HT1080 (cell line): ENCODE measurements at regions not wholly inside any gene's neighbourhood (a gene's known extent, or its start where the extent isn't known, plus 50 kb on each side); places are given as distances from the start of the nearest gene placed in this dataset.

Experiments used
- DNase-seq: peaks from one replicate; pipeline ENCODE4 v3.0.0-alpha.2; 2015; ENCODE audit warnings: low read depth

DNA sequence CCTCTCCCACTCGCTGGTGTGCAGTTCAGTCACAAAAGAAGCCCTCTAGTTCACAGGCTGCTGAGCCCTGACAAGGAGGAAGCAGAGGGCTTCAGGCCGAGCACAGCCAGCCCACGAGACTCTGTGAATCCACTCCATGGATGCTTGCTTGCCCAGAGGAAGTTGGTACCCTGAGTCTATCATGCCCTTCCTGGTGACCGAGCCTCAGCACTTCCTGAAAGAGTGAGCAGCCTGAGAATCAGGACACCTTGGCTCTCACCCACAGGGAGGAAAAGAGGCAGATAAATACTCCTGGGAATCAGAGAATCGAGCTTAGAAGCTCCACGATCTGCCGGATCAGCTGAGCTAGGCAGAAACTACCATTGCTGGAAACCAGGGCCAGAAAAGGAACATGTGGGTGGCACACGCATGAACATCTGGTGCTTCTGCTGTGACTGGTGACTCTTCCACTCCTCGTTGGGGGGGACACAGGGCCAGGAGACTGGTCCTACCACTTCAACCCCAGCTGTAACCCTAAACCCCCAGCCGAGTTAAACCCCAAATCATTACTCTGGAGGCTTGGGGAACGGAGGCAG, 376.3 kb upstream of the CAMK1G start:
- DNase-seq: no peak

DNA sequence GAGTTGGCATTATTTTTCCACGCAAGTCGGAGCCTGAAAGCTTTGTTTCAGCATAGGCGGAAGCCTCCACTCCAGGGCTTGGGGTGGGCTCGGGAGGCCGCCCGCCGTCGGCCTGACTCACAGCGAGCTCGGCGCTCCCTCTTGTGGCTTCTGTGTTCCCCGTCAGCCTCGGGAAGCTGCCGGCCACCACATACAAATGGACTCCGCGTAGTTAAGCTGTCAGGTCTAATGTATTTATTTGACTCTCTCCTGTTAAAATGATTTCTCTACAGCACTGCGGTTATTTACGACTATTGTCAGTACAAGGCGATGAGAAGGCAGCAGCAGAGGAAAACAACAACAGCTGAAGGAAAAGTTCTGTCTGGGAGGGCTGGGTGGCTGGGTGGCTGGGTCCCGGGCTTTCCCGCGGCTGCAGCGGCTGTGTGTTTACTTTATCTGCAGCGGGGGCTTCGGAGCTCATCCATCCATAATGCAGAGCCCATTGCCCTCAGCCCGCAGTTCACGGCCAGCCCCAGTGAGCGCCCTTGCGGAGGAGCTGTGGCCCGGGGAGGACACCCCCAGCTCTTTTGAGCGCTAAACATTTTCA, 375.7 kb upstream of the CAMK1G start:
- DNase-seq: peak; percentile 76

DNA sequence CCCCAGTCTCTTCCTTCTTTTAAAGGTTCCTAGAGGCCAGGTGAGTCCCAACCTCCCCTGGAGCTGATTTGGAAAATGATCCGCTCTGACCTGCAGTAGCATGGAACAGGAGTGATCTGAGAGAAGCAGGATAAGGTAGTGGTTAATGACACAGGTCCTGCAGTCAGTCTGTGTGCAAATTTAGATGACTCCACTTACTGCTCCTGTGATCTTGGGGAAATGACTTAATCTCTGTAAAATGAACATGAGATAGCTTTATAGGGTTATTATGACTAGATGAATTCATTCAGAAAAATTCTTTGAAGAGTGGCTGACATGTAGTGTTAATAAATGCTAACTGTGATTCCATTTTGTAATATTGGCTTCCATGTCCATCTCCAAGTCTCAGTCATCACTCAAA, 374.9 kb upstream of the CAMK1G start:
- peak; percentile 60 for DNase-seq

DNA sequence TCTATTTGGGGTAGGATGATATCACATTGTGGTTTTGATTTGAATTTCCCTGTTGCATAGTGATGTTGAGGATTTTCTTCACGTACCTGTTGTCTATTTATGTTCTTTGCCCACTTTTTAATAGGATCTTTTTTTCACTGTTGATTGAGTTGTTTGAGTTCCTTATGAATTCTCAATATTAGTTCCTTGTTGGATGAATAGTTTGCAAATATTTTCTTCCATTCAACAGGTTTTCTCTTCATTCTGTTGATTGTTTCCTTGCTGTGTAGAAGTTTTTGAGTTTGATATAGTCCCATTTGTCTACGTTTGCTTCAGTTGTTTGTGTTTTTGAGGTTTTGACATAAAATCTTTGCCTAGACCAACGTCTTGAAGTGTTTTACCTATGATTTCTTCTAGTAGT, 369.5 kb upstream of the CAMK1G start:
- no peak for DNase-seq

DNA sequence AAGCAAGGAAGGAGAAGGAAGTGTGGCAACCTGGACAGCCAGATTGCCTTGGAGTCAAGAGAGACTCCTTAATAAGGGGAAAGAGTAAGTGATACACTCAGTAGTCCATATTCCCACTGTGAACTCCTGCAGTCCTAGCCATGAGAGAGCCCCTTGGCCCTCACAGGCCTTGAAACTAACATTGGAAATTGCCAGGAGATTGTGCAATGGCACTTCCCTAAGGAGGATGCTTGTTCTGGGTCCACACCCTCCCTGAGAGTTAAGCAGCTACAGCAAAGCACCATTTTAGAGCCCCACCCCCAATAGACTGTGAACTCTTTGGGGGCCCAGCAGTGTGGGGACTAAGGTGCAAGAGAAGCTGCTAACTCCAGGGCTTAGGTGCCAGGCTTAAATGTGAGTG, 367.7 kb upstream of the CAMK1G start:
- no peak for DNase-seq

DNA sequence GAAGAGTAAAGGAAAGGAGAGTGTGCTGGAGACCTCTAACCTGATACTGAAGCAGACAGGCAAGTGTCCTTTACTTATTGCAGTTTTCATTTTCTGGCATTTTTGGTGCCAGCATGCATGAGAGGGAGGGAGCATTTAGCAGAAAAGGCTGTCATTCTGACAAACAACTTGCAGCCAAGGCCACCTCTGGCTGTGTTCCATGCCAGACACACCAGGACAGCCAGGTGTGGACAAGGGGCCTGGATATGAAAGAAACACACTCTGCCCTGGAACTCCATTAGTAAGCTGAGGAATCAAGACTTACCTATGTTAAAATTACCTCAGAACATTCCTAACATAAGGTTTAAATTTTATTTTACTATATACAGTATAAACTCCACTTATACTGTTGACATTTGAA, 365.4 kb upstream of the CAMK1G start:
- no peak for DNase-seq

DNA sequence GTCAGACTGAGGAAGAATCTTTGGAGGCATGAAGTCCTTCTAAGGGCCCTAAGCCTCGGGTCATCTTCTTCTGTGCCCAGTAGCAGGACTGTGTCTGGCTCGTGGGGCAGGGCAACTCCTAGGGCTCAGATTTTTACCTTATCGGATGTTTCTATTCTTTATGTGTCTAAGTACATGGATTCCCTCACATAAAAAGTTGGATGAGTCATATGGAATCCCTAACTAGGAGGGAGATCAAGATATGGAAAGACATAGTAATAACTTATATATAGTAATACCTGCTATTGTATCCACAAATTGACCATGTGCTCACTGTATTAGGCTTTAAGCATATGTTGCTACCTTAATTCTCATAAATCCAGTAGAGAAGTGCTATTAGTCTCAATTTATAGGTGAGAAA, 364.5 kb upstream of the CAMK1G start:
- DNase-seq: no peak

DNA sequence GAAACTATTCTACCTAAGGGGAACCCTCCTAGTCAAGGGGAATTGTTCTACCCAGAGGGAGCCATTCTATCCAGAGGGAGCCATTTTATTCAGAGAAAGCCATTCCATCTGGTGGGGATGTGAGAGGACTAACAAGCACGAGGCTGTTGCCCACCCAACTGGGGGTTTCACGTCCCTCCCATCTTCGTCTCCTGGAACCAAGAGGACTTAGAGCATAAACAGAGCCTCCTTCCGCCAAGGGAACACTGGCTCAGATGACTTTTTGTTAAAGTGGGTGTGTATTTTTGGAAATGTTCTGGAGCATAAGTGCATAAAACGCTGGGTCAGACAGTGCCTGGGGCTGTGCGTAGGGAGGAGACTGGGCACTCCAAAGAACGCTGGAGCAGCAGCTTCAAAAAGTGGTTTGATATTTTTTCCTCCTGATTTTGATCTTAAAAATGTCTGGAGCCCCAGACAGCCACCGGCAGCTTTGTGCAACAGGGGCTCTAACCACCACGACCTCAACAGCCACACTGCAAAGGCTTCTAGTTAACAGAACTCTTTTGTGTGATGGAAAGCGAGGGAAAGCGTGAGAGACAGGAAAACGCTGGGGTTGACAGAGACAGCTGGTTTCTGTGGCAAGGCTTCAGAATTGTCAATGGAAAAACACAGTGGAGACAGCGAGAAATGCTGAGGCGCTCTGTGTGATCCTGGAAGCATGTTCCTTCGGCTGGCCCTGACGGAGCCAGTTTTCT, 363.6 kb upstream of the CAMK1G start:
- no peak for DNase-seq

DNA sequence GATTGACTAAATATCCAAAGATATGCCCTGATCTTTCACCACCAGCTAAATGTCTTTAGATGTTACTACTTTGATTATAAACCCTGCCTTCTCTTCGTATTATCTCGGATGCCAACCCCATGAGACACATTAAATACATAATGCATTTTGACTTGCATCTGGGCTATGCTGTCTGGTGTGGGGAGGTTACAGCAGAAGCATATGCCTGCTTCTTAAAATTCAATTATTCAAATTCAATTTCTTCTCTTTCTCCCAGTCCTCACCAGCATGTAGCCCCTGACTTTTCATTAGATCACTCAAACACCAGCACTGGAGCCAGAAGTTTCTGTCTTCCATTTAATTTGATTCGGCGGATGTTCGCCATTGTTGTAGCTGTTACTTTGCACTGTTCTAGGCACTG, 360.7 kb upstream of the CAMK1G start:
- no peak for DNase-seq

DNA sequence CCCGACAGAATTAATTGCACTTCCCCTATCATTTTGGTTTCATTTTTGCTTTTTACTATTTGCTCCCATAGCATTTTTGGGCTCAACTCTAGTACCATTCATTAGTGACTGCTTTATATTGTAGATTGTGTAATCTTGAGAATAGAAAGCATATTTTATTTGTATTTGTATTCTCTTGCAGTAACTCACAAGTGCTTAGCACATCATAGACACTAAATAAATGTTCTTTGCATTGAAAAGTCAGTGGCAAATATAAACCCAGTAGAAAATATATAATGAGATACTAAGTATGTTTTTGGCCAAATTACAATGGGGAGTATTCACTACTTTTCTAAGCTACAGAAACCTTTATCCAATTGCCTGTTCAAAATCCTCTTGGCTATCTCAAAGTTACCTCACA, 359.7 kb upstream of the CAMK1G start:
- no peak for DNase-seq

DNA sequence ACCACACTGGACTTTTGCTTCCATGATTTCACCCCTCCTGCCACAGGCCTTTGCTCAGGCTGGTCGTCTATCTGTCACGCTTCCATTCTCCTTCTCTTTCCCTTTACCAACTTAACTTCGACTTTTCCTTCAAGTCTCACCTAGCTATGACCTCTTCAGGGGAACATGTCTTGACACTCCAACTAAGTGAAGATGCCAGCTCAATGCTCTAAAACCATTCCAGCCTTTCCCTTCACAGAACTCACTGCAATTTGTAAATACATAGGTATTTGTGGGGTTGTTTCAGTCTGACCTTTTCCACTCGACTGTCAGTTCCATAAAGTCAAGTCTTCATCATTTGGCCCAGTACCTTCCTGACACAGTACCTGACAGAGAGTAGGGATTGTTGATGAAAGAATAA, 358.6 kb upstream of the CAMK1G start:
- no peak for DNase-seq

DNA sequence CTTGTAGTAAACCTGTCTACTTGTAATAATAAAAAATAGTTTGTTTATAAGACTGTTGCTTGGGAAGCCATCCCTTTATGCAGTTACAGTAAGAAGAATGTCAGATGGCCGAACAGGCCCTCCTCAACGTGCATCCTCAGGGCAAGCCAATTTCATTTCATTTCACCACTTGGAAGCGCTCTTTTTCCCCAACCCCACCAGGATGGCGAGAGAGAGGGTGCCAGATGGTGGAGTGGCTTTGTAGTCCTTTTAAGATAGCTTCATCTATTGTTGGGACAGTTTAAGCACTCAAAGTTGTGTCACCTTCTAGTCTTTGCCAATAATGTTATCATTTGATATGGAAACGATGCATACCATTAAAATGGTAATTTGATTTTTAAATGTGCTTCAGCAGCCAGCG, 356.3 kb upstream of the CAMK1G start:
- DNase-seq: no peak

DNA sequence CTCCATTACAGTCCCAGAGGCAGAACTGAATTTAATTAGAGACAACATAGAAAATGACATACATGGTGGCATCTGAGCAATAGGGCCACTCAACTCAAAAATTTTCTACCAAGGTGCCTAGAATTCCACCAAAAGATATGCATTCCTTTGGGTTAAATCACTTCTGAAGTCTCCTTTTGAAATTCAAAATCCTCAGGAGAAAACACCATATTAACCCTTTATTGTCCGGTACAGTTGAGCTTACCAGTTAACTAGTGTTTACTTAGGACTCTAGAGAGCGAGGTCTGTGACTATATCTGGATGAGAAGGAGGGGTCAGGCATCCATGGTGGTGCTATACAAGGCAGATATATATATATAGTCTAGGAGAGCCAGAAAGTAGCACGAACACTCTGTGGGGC, 355.6 kb upstream of the CAMK1G start:
- no peak for DNase-seq

DNA sequence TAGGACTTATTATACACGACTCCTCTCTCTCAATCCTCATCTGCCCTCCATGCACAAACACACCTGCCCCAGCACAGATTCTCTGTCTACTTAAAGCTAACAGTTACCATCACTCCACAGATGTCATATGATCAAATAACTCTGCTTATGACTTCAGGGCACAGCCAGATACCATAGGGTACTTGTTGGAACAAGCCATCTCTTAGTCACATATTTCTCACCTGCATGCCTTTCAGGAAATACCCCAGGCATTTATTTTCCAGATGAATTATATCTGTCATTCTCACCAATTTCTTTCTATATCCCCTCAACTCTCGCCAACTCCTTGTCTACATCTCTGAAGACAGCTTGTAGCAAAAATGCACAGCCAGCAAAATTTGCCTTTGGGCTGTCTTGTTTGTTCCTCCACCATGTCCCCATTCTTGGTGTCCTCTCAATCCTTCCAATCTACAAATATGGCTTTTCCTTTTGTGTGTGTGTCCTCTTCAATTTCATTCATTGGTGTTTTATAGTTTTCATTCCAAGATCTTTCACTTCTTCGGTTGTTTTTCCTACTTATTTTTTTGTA, 353.9 kb upstream of the CAMK1G start:
- no peak for DNase-seq

DNA sequence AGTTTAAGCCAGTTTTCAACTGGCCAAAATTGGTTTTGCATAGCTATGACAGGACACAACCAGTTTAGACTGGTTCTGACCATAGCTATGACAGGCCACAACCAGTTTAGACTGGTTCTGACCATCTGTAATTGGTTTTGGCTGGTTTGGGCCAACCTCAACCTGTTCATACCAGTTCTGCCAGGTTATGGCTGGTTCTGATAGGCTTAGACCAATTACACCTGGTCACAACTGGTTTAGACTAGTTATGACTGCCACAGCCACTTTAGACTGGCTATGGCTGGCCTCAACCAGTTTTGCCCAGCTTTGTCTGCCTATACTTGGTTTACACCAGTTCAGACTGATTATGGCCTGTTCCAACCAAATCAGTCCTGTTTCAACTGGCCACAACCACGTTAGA, 353.2 kb upstream of the CAMK1G start:
- no peak for DNase-seq

DNA sequence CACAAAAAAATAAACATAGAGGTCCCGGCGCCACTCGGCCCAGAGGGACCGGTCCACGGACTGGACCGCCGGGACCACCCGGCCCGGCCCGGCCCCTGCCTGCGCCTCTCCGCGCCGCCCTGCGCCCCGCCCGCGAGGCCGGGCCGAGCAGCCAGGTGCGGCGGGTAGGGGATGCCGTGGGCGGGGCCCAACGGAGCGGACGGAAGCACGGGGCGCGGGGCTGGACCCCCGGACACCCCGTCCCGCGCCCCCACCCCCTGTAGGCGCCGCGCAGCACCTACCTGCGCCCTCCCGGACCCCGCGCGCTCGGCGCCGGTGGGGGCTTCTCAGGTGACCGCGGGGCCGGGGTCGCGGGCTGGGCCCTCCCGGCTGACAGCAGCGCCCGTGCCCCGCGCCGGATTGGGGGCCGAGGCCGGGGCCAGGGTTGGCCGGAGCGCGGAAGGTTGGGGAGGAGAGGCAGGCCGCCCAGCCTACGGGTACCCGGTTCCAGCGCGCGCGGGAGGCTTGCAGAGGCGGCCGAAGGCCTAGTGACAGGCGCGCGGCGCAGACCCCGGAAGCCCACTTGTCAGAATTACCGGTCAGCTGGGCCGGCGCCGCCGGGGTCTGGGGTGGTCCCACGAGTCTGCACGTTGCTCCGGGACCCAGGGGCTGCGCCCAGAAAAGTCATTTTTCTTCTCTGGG, 351.9 kb upstream of the CAMK1G start:
- no peak for DNase-seq

DNA sequence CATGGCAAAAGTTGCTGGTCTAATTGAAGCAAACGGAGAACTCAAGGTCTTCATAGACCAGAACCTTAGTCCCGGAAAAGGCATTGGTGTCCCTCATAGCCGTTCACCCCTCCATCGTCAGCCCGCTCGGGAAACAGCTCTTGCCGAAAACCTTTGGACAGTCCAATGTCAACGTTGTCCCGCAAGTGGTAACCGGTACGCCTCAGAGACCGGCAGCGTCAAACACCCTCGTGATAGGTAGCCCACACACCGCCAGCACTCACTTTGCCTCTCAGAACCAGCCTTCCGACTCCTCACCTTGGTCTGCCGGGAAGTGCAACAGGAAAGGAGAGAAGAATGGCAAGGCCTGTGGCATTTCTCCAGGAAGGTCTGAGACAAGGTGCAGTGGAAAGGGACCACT, 351.3 kb upstream of the CAMK1G start:
- DNase-seq: no peak

DNA sequence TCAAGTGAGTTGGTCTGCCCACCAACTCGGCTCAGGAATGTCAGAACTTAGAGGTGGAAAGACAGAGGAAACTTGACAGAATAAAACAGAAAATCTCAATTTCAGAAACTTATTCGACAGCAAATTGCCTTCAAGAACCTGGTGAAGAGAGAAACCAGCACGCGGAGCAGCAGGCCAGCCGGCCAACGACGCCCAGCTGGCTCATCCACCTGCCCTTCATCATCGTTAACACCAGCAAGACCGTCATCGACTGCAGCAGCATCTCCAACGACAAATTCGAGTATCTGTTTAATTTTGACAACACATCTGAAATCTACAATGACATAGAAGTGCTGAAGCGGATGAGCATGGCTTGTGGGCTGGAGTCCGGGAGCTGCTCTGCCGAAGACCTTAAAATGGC, 350.8 kb upstream of the CAMK1G start:
- DNase-seq: no peak

DNA sequence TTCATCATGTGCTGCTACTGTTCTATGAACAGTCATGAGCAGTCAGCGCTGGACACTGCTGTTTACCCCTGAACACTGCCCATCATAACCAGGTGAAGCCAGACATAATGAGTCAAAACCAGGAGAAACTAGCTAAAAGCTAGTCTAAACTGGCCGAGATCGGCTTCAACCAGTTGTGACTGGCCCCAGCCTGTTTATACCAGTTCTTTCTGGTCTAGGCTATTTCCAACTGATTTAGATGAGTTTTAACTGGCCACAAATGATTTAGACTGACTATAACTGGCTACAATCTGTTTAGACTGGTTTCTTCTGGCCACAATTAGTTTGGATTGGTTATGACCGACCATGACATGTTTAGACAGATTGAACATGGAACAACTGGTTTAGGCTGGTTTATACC, 348.3 kb upstream of the CAMK1G start:
- no peak for DNase-seq

DNA sequence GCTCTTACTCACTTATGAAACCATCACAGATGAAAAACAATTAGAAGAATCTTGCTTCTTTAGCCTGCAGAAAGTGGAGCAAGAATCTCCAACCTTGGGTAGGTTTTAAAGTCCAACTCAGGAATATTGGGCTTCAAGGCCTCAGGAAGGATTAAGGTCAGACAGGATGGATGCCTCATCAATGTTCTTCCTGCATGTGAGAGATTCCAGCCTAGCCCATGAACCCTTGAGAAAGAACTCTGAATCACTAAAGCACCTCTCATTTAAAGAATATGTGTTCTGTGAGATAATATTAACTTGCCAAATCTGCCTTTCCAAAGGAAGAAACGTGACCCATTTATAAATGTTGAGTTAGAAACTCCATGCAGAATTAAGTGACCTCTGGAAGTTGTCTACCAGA, 345.2 kb upstream of the CAMK1G start:
- DNase-seq: peak; percentile 79

DNA sequence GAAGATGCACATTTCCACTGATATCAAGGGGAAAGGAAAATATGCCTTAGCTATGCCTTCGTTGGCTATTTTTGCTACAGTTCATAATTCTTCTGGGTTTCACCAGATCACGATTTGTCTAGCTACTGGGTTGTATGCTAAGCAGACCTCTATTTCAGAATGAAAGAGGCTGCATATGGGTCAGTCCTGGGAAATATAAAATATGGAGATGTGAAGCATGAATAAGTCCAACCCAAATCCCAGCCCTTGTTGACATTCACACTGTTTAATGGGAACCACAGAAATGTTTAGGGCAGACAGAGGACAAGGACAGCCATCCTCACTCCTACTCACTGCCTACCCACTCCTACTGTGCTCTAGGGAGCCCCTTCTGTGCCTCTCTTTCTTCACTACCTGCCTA, 343.2 kb upstream of the CAMK1G start:
- DNase-seq: no peak

DNA sequence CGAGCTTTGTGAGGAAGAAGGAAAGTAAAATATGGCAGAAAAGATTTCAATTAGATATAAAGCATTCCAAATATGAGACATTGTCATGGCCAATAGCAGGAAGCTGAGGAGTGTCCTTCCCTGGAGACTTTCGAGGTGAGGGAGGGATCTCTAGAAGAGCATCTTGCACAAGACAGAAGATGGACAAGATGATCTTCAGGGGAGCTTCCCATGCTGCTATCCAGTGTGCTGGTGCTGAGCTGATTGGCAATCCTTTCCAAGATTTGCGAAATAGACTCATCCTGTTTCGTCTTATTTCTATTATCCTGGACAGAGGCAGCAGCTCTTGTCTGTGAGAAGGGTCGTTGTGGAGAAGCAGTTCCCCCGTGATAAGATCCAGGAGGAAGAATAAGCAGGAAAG, 342.0 kb upstream of the CAMK1G start:
- no peak for DNase-seq
